C4-2B (cell line): ENCODE measurements at regions not wholly inside any gene's neighbourhood (a gene's known extent, or its start where the extent isn't known, plus 50 kb on each side); places are given as distances from the start of the nearest gene placed in this dataset.

Experiments used
- ZFX ChIP-seq: fragments of 450-650 bp; IDR thresholded peaks from 2 replicates; pipeline ENCODE4 v1.6.1; 2017
- TF ChIP-seq, protein P1 (sequence below): fragments of 450-650 bp; conservative IDR thresholded peaks from 2 replicates; pipeline ENCODE4 v1.5.1; 2017; ENCODE audit warnings: mild to moderate bottlenecking

DNA sequence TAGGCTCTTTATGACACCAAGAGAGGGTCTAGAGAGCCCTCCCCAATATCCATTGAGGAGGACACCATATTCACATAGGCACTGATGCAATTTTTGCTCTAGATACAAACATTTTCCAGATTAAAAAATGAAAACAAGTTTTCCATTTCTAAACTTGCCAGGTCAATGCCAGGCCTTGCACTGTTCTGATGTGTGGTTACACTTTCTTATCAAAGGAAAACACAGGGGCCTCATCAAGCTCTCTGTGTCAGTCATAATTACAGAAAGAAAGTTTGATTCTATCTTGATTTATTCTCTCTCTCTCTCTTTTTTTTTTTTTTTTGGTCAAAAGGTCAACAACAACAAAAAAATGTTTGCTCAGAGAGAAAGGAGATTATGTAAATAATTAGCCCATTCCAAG is 80.2 kb upstream of the ACSL4 start:
- TF ChIP-seq, protein P1, sequence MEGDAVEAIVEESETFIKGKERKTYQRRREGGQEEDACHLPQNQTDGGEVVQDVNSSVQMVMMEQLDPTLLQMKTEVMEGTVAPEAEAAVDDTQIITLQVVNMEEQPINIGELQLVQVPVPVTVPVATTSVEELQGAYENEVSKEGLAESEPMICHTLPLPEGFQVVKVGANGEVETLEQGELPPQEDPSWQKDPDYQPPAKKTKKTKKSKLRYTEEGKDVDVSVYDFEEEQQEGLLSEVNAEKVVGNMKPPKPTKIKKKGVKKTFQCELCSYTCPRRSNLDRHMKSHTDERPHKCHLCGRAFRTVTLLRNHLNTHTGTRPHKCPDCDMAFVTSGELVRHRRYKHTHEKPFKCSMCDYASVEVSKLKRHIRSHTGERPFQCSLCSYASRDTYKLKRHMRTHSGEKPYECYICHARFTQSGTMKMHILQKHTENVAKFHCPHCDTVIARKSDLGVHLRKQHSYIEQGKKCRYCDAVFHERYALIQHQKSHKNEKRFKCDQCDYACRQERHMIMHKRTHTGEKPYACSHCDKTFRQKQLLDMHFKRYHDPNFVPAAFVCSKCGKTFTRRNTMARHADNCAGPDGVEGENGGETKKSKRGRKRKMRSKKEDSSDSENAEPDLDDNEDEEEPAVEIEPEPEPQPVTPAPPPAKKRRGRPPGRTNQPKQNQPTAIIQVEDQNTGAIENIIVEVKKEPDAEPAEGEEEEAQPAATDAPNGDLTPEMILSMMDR = no peak
- no peak for TF ChIP-seq ZFX
